ENCODE measurements at regions not wholly inside any gene's neighbourhood (a gene's known extent, or its start where the extent isn't known, plus 50 kb on each side); places are given as distances from the start of the nearest gene placed in this dataset.

GRCh38 chr11:70733327-70734325, 335.3 kb downstream of the CTTN start:
- DNase-seq, result no peak

GRCh38 chr11:70734379-70734778, 336.1 kb downstream of the CTTN start:
- no peak for DNase-seq

GRCh38 chr11:70734911-70735310, 336.6 kb downstream of the CTTN start:
- no peak for DNase-seq

- no peak for DNase-seq
Measured at GRCh38 chr11:70735976-70736375, 337.6 kb downstream of the CTTN start.

GRCh38 chr11:70736461-70736860, 338.1 kb downstream of the CTTN start:
- DNase-seq, result no peak

- DNase-seq, result no peak
Measured at GRCh38 chr11:70736937-70737640, 338.8 kb downstream of the CTTN start.

DNA sequence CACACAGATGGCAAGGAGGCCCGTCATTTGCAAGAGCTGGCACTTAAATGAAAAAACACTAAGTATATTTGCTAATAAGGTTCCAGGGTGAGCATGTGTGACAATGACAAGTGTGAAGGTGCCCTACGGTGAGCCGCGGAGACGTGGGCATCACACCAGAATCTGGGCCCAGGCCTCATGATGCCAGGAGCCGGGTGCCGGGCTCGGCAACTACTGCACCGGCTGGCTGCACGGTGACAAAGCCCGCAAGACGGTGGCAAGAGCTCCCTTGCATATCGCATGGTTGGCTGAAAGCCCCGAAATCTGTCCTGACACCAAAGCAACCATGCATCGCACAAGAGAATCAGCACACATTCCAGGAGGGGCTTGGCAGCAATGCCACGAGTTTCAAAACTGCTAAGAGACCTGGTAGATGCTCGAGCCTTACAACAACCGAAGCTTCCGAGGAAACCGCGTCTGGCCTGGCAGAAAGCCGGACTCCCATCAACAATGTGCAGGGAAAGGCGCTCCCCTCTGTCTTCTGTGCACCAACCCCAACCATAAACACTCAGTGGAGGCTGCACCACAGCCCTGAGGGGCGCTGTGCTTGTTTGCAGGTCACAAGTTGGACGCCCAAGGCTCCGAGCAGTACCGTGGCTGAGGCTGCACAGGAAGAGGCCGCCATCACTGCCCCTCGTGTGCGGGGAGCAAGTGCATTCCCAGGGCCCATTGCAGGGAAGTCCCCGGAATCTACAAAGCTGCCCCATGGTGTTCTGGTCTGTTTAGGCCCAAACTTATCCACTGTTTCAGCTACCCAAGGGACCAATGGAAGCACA, 339.7 kb downstream of the CTTN start:
- no peak for DNase-seq

GRCh38 chr11:70738661-70739060, 340.3 kb downstream of the CTTN start:
- DNase-seq, result no peak

GRCh38 chr11:70739091-70739490, 340.8 kb downstream of the CTTN start:
- no peak for DNase-seq

DNA sequence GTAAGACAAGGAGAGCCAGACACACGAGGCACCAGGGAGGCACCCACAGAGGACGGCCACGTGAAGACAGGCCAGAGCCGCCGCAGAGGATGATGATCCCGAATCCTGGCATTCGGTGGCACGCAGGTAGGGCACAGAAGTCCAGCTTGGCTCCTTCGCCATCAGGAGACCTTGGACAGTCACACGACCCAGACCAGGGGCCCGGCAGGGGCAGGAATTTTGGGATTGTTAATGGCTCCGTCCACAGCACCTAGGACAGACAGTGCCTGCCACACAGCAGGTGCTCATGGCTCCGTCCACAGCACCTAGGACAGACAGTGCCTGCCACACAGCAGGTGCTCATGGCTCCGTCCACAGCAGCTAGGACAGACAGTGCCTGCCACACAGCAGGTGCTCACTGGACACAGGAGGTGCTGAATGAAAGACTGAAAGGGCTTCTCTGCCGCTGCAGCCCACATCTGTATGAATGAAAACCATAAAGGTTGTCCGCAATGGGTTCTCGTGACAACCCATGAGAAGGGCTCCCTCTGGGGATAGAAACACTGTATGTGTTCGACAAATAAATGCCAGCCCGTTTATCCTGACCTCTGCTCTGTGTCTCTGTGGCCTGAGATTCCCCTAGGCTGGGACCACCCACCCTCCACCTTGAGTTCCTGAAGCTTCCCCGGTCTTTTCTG, 341.6 kb downstream of the CTTN start:
- DNase-seq, result no peak

DNA sequence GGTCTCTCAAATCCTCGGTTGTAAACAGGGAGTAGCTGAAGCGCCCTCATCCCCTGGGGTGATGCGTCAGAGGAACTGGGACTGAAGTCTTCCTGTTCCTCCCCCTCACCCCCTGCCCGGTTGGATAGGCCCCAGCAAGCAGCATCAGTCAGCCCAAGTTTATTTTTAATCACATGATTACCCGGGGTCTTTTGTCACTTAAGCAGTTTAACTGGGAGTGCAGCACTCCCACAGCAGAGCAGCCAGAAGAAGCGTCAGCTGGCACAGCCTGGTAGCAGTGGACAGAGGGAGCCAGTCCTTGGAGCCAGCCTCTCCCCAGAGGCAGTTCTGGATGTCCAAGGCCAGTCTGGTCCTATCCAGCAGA, 342.1 kb downstream of the CTTN start:
- no peak for DNase-seq

GRCh38 chr11:70741085-70741484, 342.8 kb downstream of the CTTN start:
- no peak for DNase-seq

DNA sequence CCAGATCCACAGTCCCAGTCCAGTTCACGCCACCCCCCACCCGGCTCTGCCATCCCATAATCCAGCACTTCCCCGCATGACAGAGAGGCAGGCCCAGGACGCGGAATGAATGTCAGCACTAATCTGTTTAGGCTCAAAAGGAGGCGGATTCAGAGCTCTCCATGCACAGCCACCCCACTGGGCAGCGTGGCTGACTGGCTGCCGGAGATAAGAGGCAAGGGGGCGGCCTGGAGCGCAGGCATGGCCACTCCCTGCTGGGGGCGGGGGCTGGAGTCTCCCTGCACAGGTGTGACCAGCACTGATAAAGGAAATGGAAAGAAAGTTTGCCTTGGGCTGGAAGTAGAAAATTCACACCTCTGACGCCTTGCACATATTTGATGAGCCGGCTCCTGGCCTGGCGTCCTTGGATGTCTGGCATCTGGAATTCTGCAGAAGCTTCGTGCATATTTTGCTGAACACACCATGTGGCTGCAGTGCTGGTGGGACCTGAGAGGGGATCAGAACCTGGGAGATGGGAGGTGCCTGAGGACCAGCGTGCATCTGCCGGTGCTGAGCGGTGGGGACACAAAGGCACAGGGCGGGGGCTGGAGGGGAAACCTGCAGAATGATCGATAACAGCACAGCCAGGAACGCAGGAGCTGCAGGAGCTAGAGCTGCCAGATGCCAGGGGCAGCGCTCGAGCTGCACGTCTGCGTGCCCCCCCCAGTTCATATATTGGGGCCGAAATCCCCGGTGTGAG, 344.4 kb downstream of the CTTN start:
- no peak for DNase-seq

GRCh38 chr11:70743329-70743728, 345.0 kb downstream of the CTTN start:
- no peak for DNase-seq

- DNase-seq, result no peak
Measured at GRCh38 chr11:70743941-70744351, 345.6 kb downstream of the CTTN start.

DNA sequence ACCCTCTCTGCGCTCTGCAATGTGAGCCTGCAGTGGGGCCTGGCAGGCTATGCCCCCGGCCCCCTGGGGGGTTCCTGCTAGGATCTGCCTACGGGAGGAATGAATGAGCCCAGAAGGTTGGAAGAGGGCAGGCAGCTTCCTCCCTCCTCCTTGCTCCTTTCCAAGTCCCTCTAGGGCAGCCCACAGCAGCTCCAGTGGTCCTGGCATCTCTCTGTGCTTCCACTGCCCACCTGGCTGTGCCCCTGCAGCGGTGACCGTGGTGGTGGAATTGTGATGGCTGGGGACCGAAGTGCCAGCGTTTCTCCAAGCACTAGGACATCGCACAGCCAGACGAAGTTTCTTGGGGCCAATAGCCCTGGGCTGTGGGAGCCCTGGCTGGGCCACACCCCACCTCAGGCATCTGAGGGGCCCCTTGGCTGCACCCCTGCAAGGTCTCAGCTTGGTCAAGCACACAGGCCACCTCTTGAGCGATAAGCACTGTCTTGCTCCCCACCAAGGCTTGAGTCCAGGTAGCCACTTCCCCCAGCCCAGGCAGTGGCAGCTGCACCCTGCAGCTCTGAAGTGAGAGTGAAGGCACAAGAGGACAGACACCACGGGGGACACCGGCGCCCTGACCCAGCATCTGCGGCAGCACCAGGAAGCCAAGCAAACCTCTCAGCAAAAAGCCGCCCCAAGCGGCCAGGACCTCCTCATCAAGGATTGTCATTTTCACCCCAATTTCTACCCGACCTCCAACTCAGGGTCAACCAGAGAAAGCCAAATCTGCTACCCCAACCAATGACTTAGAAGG, 346.3 kb downstream of the CTTN start:
- no peak for DNase-seq

- no peak for DNase-seq
Measured at GRCh38 chr11:70745451-70745850, 347.1 kb downstream of the CTTN start.

- no peak for DNase-seq
Measured at GRCh38 chr11:70745941-70746340, 347.6 kb downstream of the CTTN start.

DNA sequence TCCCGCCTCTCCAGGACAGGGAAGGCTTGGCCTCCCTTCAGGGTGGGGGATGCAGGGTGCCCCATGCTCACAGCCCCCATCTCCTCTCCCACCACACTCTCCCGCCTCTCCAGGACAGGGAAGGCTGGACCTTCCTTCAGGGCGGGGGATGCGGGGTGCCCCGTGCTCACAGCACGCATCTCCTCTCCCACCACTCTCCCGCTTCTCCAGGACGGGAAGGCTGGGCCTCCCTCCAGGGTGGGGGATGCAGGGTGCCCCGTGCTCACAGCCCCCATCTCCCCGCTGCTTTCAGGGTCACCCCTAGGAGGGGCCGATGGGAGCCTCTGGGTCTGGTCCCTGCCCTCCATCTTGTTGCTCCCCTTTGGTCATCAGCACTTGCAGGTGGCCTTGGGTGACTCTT, 348.0 kb downstream of the CTTN start:
- no peak for DNase-seq

- DNase-seq, result no peak
Measured at GRCh38 chr11:70747285-70747684, 349.0 kb downstream of the CTTN start.

- no peak for DNase-seq
Measured at GRCh38 chr11:70747921-70748320, 349.6 kb downstream of the CTTN start.
